Calu3 (cell line): ENCODE measurements at regions not wholly inside any gene's neighbourhood (a gene's known extent, or its start where the extent isn't known, plus 50 kb on each side); places are given as distances from the start of the nearest gene placed in this dataset.

Experiments
- BruUV-seq: library from RNA; stranded (reverse); fragments of 400-500 nt; replicated peaks from 2 replicates; lab custom pipeline; 2021; lab: Mats Ljungman, UMichigan
- CTCF ChIA-PET: fragments of 300-600 bp; sonication (Branson Sonifier 250); formaldehyde crosslinking; loops from one replicate; lab custom pipeline; 2022; ENCODE audit warnings: antibody characterized with exemption; lab: Charles Lee
- DNase-seq: peaks from one replicate; pipeline ENCODE4 v3.0.0; 2022
- H3K27ac Mint-ChIP-seq: one replicate; pipeline ENCODE4 v1.8.0; 2022; ENCODE audit warnings: mixed read lengths; ENCODE audit not compliant: unreplicated experiment
- H3K27me3 Mint-ChIP-seq: one replicate; pipeline ENCODE4 v1.8.0; 2022; ENCODE audit warnings: mixed read lengths; ENCODE audit not compliant: unreplicated experiment
- H3K36me3 Mint-ChIP-seq: one replicate; pipeline ENCODE4 v1.8.0; 2022; ENCODE audit warnings: mild to moderate bottlenecking, moderate library complexity, mixed read lengths; ENCODE audit not compliant: insufficient read depth, unreplicated experiment
- H3K4me1 Mint-ChIP-seq: one replicate; pipeline ENCODE4 v1.8.0; 2022; ENCODE audit warnings: mild to moderate bottlenecking, low read depth, mixed read lengths; ENCODE audit not compliant: unreplicated experiment
- H3K4me3 Mint-ChIP-seq: one replicate; pipeline ENCODE4 v1.8.0; 2022; ENCODE audit warnings: mild to moderate bottlenecking, low read depth, moderate library complexity, mixed read lengths; ENCODE audit not compliant: unreplicated experiment
- H3K9me3 Mint-ChIP-seq: one replicate; pipeline ENCODE4 v1.8.0; 2022; ENCODE audit warnings: low read depth, mixed read lengths; ENCODE audit not compliant: unreplicated experiment
- CTCF ChIP-seq: fragments of 200-600 bp; IDR thresholded peaks from one replicate; pipeline ENCODE4 v1.8.0; 2022; ENCODE audit warnings: antibody characterized with exemption; ENCODE audit not compliant: unreplicated experiment
- intact Hi-C: fragments of 100-400 bp; cut with micrococcal nuclease; formaldehyde crosslinking; loops from one replicate; pipeline ENCODE4 v1.10.0; 2022; ENCODE audit not compliant: unreplicated experiment

- BruUV-seq: no TSS peak
- no peaks in the 10 kb centered on the region for H3K9me3 Mint-ChIP-seq
- H3K27me3 Mint-ChIP-seq: no peaks in the 10 kb centered on the region
- H3K4me1 Mint-ChIP-seq: no peaks in the 10 kb centered on the region
- CTCF ChIA-PET: no interaction called here
- intact Hi-C loops: no loop called here
- no peaks in the 10 kb centered on the region for H3K36me3 Mint-ChIP-seq
- no peak overlapping the region for H3K27ac Mint-ChIP-seq
- H3K4me3 Mint-ChIP-seq: no peak overlapping the region
- TF ChIP-seq CTCF: no peak
- no peak for DNase-seq
Measured at GRCh38 chr4:81700189-81700588, 228.5 kb upstream of the RASGEF1B start.

GRCh38 chr4:81698538-81699296, 227.0 kb upstream of the RASGEF1B start:
- Mint-ChIP-seq H3K9me3 (no peaks in the 10 kb centered on the region), H3K4me3 (no peak overlapping the region), H3K27me3 (no peaks in the 10 kb centered on the region), H3K27ac (no peak overlapping the region), H3K4me1 (no peaks in the 10 kb centered on the region), H3K36me3 (no peaks in the 10 kb centered on the region)
- no peak for DNase-seq
- no TSS peak for BruUV-seq
- intact Hi-C loops: no loop called here
- no peak for TF ChIP-seq CTCF
- CTCF ChIA-PET: no interaction called here

- no TSS peak for BruUV-seq
- Mint-ChIP-seq H3K27ac (no peak overlapping the region), H3K36me3 (no peaks in the 10 kb centered on the region), H3K4me1 (no peaks in the 10 kb centered on the region), H3K27me3 (no peaks in the 10 kb centered on the region), H3K4me3 (no peak overlapping the region), H3K9me3 (no peaks in the 10 kb centered on the region)
- DNase-seq: no peak
- intact Hi-C loops: no loop called here
- CTCF ChIA-PET: no interaction called here
- no peak for TF ChIP-seq CTCF
Measured at GRCh38 chr4:81694176-81694913, 222.6 kb upstream of the RASGEF1B start.

GRCh38 chr4:81690871-81691270, 219.2 kb upstream of the RASGEF1B start:
- H3K4me1 Mint-ChIP-seq: no peaks in the 10 kb centered on the region
- TF ChIP-seq CTCF: no peak
- no peaks in the 10 kb centered on the region for H3K9me3 Mint-ChIP-seq
- H3K27me3 Mint-ChIP-seq: no peaks in the 10 kb centered on the region
- no peak overlapping the region for H3K4me3 Mint-ChIP-seq
- no peak for DNase-seq
- H3K27ac Mint-ChIP-seq: no peak overlapping the region
- CTCF ChIA-PET: interaction anchor here (0.8 to 1.0 kb wide), 2 partner anchors 18 to 98 kb away, joined by 3 to 4 read pairs; no protein-coding TSS in a partner anchor
- BruUV-seq: no TSS peak
- no peaks in the 10 kb centered on the region for H3K36me3 Mint-ChIP-seq
- intact Hi-C loops: no loop called here
